B cell (primary cell): ENCODE measurements at regions not wholly inside any gene's neighbourhood (a gene's known extent, or its start where the extent isn't known, plus 50 kb on each side); places are given as distances from the start of the nearest gene placed in this dataset.

Experiments
- EZH2 ChIP-seq: IDR thresholded peaks from 2 replicates; pipeline ENCODE4 v1.6.1; 2012; ENCODE audit warnings: borderline replicate concordance, low read depth, mild to moderate bottlenecking, moderate library complexity, low read length; ENCODE audit not compliant: insufficient read depth, poor library complexity, severe bottlenecking
- TF ChIP-seq, protein P1 (sequence below): fragments of 200-600 bp; IDR thresholded peaks from one replicate; pipeline ENCODE4 v1.8.0; 2022; ENCODE audit warnings: antibody characterized with exemption, mild to moderate bottlenecking

DNA sequence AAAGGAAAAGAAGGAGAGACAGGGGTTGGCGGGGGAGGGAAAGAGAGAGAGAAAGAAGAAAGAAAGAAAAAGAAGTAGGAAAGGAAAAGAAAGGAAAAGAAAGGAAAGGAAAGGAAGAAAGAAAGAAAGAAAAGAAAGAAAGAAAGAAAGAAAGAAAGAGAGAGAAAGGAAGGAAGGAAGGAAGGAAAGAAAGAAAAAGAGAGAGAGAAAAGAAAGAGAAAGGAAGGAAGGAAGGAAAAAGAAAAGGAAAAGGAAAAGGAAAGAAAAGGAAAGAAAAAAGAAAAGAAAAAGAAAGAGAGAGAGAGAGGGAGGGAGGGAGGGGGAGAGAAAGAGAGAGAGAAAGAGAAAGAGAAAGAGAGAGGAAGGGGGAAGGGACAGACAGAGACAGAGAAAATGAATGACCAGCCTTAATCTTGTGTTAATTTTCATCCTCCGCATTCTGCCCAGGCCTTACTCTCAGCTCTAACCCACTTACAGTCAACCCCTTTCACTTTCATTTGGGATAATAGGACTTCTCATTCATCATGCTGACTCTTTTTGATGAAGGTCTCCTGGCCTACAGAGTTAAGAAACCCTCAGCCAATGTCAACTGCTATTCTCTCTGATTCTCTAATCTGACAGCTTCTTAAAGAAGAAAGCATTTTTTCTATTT is 207.3 kb downstream of the SUCLG1 start:
- TF ChIP-seq, protein P1, sequence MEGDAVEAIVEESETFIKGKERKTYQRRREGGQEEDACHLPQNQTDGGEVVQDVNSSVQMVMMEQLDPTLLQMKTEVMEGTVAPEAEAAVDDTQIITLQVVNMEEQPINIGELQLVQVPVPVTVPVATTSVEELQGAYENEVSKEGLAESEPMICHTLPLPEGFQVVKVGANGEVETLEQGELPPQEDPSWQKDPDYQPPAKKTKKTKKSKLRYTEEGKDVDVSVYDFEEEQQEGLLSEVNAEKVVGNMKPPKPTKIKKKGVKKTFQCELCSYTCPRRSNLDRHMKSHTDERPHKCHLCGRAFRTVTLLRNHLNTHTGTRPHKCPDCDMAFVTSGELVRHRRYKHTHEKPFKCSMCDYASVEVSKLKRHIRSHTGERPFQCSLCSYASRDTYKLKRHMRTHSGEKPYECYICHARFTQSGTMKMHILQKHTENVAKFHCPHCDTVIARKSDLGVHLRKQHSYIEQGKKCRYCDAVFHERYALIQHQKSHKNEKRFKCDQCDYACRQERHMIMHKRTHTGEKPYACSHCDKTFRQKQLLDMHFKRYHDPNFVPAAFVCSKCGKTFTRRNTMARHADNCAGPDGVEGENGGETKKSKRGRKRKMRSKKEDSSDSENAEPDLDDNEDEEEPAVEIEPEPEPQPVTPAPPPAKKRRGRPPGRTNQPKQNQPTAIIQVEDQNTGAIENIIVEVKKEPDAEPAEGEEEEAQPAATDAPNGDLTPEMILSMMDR, result no peak
- no peak for TF ChIP-seq EZH2
